NB4 (cell line): ENCODE measurements at regions not wholly inside any gene's neighbourhood (a gene's known extent, or its start where the extent isn't known, plus 50 kb on each side); places are given as distances from the start of the nearest gene placed in this dataset.

Experiments
- DNase-seq: peaks from one replicate; pipeline ENCODE4 v3.0.0; 2010; ENCODE audit warnings: low read depth
- H3K4me3 ChIP-seq: one replicate; pipeline ENCODE4 v1.5.1; 2011; ENCODE audit warnings: mild to moderate bottlenecking, low read depth, low read length, moderate library complexity
- MYC ChIP-seq: IDR thresholded peaks from 2 replicates; pipeline ENCODE4 v1.6.1; 2011; ENCODE audit warnings: low read depth, low read length
- POLR2A ChIP-seq: IDR thresholded peaks from 2 replicates; pipeline ENCODE4 v1.6.1; 2011; ENCODE audit warnings: mild to moderate bottlenecking; ENCODE audit not compliant: insufficient read length; ENCODE audit errors: extremely low read depth
- TF ChIP-seq, protein P1 (sequence below): IDR thresholded peaks from one replicate; pipeline ENCODE4 v1.5.1; 2012; ENCODE audit warnings: low read depth, low read length
- TF ChIP-seq, protein P2 (sequence below): IDR thresholded peaks from 2 replicates; pipeline ENCODE4 v1.6.1; 2011; ENCODE audit warnings: low read depth, low read length

DNA sequence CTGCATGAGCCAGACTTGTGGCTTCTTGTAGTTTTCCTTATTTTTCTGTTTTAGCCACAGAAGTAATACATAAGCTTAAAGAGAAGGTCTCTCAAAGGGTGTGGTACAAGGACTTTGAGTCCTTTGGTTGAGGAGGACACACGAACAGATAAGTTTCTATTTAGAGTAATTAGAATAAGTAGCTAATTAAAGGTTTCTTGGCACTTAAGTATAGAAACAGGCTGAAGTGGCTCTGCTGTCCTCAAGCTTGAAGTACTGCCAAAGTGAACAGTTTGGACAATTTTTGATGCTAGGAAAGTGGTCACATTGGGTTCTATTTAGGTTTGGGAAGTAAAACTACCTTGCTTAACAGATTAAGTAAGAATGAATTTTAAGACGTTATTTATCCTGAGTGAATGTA is 278.3 kb upstream of the MPDZ start:
- no peak for DNase-seq
- TF ChIP-seq MYC (no peak), POLR2A (no peak)
- TF ChIP-seq, protein P1, sequence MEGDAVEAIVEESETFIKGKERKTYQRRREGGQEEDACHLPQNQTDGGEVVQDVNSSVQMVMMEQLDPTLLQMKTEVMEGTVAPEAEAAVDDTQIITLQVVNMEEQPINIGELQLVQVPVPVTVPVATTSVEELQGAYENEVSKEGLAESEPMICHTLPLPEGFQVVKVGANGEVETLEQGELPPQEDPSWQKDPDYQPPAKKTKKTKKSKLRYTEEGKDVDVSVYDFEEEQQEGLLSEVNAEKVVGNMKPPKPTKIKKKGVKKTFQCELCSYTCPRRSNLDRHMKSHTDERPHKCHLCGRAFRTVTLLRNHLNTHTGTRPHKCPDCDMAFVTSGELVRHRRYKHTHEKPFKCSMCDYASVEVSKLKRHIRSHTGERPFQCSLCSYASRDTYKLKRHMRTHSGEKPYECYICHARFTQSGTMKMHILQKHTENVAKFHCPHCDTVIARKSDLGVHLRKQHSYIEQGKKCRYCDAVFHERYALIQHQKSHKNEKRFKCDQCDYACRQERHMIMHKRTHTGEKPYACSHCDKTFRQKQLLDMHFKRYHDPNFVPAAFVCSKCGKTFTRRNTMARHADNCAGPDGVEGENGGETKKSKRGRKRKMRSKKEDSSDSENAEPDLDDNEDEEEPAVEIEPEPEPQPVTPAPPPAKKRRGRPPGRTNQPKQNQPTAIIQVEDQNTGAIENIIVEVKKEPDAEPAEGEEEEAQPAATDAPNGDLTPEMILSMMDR = no peak
- TF ChIP-seq, protein P2, sequence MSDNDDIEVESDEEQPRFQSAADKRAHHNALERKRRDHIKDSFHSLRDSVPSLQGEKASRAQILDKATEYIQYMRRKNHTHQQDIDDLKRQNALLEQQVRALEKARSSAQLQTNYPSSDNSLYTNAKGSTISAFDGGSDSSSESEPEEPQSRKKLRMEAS = no peak
- H3K4me3 ChIP-seq = no peak overlapping the region

GRCh38 chr9:13556656-13557055 is 277.2 kb upstream of the MPDZ start:
- TF ChIP-seq, protein P1 = no peak
- TF ChIP-seq, protein P2 = no peak
- TF ChIP-seq POLR2A (no peak), MYC (no peak)

GRCh38 chr9:13555989-13556500 is 276.6 kb upstream of the MPDZ start:
- DNase-seq = no peak
- no peak for TF ChIP-seq POLR2A
- TF ChIP-seq MYC = no peak
- TF ChIP-seq, protein P2 = no peak
- no peak overlapping the region for H3K4me3 ChIP-seq

More at GRCh38 chr9:13556656-13557055, 277.2 kb upstream of the MPDZ start:
- H3K4me3 ChIP-seq = no peak overlapping the region
- DNase-seq = no peak

DNA sequence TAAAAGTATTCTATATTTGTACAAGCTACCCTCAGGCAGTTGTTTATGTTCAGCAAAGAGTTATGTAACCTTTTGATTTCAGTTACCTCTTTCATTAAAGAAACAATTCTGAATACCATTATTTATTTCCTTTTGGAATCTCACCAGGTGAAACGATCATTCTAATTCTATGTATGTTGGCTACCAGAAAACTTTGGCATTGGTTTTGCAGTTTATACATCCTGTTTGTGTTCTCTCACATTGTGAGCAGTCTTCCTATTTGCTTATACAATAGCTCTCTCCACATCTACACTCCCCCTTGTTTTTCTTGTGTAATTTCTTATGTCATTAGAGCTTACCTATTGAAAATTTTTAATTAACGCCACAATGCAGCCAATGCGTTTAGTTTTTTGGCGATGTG is 276.0 kb upstream of the MPDZ start:
- TF ChIP-seq, protein P1 = no peak
- no peak for TF ChIP-seq MYC
- TF ChIP-seq POLR2A = no peak
- TF ChIP-seq, protein P2 = no peak
- no peak for DNase-seq
- H3K4me3 ChIP-seq = no peak overlapping the region

DNA sequence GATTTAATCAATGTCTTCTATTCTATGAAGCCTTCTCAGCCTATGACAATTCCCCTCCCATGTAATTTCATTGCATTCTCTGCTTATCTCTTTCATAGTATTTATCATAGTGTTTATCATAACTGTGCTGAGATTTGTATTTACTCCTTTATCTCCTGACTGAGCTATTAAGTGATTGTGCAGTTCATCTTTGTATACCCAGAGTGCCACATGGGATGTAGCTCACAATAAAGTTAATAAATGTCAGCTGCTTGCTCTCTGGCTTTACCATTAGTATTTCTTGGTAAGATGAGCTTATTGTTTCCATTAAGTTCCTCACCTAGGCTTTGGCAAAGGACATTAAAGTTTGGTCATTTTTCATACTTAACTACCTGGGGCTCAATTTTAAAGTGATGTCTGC is 275.1 kb upstream of the MPDZ start:
- H3K4me3 ChIP-seq = no peak overlapping the region
- TF ChIP-seq, protein P1 = no peak
- TF ChIP-seq MYC = no peak
- TF ChIP-seq, protein P2 = no peak
- no peak for TF ChIP-seq POLR2A
- DNase-seq = no peak

DNA sequence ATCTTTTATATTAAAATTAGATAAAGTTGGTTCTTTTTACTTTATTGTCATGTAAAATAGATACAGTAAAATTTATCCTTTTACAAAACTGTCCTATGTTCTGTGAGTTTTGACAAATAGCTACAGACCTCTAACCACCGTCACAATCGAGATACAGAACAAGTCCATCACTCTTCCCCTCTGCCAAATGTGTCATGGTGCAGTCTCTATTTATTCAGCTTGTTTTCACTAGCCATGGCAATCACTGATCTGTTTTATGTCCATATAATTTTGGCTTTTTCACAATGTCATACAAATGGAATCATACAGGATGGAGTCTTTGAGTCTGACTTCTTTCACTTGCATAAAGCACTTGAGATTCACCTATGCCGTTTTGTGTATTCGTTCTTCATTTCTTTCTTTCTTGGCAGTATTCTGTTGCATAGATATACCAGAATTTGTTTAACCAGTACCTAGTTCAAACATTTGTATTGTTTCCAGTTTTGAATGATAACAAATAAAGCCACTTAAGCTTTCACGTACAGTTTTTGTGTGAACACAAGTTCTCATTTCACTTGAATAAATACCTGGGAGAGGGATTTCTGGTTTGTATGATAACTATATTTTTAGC is 273.2 kb upstream of the MPDZ start:
- TF ChIP-seq POLR2A (no peak), MYC (no peak)
- TF ChIP-seq, protein P2 = no peak
- TF ChIP-seq, protein P1 = no peak
- no peak for DNase-seq
- no peak overlapping the region for H3K4me3 ChIP-seq
